Lung microvascular endothelial cell (primary cell): ENCODE measurements at regions not wholly inside any gene's neighbourhood (a gene's known extent, or its start where the extent isn't known, plus 50 kb on each side); places are given as distances from the start of the nearest gene placed in this dataset.
"Not testable (repeated sequence)": the region's sequence is repeated elsewhere in the genome, so short reads cannot be mapped to it uniquely, and the experiment has no call there.

Source experiments
- DNase-seq, 2 donors: peaks; one replicate each; pipeline versions ENCODE4 v3.0.0 to v3.0.0-alpha.2; 2010; ENCODE audit warnings: low read depth in 2 of 2

DNA sequence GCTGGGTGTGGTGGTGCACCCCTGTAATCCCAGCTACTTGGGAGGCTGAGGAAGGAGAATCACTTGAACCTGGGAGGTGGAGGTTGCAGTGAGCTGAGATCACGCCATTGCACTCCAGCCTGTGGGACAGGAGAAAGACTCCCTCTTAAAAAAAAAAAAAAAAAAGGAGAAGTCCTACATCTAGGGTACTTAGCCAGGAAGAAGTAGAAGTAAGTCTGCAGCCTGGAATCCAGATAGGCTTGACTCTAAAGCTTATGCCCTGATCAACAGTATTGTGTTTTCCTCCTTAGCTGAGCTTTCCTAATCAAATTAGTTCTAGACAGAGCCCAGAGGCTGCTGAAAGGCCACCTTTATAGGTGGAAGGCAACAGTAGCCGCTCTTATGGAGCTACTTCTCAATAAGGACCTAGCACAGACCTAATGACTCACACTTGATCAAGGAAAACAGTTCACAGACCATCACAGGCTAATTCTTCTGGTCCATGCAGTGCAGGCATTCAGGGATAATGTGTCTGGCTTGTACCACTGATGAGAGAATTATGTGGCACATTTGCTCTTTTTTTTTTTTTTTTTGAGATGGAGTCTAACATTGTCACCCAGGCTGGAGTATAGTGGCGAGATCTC lies 105.5 kb upstream of the KLF4 start:
- DNase-seq: no peak

DNA sequence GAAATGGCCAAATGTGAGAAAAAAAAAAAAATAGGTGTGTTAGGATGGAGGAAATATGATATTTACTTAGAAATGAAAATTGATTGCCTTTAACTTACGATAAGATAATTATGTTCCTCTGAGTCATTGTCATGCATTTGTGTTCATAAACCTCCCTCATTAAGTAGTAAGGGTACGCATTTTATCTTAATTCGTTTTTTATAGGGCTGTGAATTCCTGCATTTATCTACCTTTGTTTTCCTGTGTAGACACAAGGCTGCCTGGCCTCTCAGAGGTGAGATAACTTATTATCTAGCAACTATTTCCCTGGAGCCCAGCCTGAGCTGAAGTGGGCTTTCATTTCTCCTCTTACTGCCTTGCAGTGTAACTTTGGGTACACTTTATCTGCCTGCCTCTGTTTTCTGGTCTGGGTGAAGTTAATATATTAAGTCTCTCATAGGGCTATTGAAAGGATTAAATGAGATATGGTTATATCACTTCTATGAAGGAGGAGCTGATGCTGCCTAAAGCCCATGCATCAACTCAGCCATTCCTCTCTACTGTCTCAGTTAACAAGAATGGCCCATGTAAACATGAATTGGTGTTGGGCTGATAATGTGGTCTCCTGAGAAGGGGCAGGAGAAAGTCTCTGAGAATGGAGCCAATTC lies 103.8 kb upstream of the KLF4 start:
- no peak for DNase-seq

DNA sequence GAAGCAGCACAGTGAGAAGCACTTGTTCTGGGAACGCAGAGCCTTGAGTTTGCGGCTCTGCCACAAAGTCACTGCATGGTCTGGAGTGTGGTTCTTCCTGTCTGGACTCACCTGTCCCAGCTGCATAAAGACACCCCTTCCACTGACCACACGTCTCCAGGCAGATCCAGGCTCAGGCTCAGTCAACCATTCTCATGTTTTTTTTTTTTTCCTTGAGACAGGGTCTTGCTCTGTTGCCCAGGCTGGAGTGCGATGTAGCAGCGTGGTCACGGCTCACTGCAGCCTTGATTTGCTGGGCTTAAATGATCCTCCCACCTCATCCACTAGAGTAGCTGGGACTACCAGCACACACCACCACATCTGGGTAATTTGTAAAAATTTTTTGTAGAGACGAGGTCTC lies 102.9 kb upstream of the KLF4 start:
- DNase-seq: no peak

DNA sequence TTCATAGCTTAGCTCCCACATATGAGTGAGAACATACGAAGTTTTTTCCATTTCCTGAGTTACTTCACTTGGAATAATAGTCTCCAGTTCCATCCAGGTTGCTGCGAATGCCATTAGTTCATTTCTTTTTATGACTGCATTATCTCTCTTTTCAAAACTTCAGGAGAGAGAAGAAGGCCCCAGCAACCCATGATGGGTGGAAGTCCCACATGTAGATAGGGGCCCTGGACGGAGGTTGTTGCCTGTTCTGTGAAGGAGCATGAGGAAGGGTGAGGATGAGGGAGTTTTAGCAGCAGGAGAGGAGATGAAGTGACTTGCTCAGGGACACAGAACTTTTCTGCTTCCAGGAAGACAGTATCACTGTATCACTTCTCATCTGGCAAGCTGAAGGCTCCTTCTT lies 102.2 kb upstream of the KLF4 start:
- DNase-seq: no peak

DNA sequence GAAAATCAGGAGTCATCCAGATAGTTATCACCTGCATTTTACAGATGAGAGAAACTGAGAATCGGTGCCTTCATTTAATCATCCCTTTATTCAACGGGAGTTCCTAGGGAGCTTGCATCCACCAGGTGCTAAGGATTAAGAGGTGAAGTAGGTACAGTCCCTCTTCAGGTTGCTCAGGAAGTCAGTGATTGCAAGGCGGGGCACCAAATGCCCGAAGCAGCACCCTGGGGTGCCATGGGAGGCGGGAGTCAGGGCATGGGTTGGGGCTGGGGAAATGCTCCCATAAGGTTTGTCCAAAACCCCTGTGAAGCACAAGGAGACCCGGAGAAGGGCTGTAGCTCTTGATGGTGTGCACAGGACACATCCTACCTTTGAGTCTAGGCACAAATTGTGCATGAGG lies 98.8 kb upstream of the KLF4 start:
- DNase-seq: no peak

DNA sequence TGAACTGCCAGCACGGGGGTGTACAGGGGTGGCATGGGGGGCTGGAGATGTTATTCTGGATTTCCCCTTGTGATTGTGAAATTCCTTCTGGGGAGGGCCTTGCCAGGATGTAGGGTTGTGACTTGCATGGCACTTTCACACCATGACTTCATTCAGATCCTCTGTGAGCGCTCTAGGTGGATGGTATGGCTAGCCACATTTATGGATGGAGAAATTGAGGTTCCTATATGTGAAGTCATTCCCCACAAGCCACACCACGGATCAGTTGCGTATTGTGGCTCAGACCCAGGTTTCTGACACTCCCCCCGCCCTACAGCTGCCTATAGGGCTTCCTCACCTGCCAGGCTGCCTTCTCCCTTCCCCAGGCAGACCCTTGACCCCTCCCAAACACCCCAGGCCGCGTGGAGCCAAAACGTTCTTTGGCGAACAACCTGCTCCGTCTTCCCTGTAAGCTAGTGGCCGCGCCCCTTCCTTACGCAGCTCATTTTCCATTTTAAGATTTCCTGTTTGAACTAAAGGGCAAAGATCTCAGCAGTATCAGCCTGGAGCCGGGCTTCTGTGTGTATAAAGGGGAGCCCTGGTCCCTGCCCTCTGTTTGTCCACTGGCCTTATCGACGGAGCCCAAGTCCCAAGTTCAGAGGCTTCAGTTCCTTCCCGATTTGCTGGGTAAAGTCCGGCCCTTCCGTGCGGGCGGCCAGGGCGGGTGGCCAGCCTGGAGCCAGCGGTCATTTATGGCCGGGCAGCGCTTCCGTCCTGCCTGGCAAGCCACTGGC lies 97.8 kb upstream of the KLF4 start:
- peak; percentile 46 to 53 for DNase-seq

DNA sequence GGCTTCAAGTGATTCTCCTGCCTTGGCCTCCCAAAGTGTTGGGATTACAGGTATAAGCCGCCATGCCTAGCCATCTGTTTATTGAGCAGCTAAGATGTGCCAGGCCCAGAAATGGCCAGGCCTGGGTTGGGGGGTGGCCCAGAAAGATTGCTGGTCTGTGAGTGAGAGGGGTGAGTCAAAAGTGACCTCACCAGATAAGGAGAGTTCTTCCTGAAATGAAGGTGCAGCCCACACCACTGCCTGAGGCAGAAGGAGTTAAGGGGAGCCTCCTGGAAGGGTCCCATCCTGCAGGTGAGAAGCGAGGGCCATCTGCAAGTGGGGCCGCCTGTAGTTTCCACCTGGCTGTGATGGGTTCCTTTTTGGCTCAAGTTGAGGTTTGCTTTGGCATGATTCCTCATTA lies 96.9 kb upstream of the KLF4 start:
- DNase-seq: no peak

DNA sequence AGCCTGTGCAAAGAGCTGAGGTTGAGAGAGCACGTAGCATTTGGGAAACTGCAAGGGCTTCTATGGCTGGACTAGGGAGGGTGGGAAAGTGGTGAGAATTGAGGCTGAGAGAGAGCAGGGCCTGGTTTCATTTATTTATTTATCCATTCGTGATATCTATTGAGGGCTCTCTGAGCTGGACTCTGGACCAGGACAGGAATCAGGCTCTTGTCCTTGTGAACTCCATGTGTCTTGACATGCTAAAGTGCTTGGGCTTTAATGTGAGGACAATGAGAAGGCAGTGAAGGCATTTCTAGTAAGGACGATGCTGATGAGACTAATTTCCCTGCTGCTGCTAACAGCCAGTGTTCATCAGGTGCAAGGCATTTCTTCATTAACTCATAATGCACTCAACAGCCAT lies 95.9 kb upstream of the KLF4 start:
- DNase-seq: no peak

DNA sequence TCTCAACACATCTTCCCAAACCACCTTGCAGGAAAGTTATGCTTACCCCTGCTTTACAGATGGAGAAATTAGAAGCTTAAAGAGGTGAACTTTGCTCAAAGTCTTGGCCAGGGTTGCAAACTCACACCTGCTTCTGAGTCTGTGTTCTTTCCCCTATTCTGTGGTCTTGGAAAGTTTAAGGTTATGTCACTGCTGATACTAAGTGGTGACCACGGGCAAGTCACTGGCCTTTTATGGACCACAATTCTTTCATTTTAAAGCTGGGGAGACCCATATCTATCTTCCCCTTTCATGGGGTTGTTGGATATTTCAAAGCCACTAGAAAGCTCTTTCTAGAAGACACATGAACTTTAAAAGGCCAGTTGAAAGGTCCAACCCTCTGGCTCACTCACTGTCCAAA lies 95.4 kb upstream of the KLF4 start:
- no peak for DNase-seq

DNA sequence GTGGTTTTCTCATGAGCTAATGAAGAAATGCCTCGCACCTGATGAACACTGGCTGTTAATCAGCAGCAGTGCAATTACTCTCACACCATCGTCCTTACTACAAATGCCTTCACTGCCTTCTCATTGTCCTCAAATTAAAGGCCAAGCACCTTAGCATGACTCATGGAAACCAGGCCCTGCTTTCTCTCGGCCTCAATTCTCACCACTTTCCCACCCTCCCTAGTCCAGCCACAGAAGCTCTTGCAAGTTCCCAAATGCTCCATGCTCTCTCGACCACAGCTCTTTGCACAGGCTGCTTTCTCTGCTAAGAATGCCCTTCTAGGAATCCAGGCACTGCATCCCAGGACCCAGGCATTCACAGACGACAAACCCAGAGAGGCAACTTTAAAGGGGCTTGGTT lies 94.6 kb upstream of the KLF4 start:
- no peak for DNase-seq

DNA sequence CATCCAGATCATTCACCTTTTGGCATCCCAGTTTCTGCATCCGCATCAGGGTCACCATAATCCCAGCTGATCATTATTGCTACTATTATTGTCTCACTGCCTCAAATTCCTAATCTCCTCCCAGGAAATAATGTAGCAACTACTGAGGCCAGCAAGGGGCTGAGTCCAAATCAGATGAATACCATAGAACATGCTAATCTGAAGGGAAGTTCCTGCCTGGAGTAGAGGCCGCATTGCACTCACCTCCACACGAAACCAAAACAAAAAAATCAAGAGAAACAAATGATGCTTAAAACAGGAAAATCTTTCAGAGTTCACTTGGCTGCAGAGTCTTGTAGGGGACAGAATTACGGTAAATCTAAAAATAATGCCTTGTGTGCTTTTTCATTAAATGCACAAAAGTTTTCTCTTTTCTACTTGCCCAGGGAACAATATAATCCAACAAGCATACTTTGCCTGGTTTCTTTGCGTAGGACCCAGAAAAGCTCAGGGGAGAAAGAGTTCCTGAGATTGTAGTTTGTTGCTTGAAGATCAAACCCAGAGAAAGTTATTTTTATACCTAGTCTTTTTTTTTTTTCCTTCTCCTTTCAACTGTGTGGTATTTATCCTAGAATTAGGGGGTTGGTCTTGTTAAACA lies 87.7 kb upstream of the KLF4 start:
- no peak for DNase-seq

DNA sequence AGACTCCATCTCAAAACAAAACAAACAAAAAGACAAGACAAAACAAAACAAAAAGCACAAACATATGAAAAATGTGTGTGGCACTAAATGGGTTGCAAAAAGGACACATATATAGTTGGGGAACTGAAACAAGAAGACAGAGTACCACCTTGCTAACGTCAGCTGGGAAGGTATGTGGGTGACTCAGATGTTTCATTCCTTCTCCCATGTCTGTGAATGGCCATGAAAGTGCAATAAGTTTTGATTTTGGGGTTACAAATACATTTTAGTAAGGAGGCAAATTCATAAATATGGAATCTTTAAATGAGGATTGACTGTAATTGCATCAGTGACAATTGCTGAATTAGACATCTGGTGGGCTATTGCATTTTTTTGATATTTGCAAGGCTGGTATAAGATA lies 81.6 kb upstream of the KLF4 start:
- DNase-seq: no peak

DNA sequence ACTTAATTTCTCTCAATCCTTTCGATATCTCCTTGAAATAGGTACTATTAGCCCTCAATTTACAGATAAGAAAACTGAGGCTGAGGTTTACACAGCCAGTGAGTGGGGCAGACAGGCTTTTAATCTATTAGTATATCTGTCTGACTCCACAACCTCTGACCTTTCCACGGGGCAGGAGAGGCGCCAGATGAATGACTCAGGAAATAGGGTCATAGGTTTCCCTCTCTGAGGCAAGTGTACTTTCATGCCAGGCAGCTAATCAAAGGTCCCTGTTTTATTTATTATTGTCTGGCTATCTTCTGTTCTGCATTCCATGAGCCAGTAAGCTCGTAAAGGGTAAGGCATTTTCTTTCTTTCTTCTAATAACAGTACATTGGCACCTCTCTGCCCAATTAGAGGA lies 79.6 kb upstream of the KLF4 start:
- peak in 1 of 2 donors; percentile 16 for DNase-seq

DNA sequence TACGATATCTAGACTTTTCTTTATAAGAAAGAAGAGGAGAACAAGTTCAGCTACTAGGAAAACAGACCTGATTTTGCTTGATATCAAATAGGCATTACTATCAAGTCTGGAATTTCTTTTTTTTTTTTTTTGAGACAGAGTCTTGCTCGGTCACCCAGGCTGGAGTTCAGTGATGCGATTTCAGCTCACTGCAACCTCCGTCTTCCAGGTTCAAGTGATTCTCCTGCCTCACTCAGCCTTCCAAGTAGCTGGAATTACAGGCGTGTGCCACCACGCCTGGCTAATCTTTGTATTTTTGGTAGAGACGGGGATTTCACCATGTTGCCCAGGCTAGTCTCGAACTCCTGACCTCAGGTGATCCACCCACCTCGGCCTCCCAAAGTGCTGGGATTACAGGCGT lies 78.8 kb upstream of the KLF4 start:
- not testable (repeated sequence) for DNase-seq

DNA sequence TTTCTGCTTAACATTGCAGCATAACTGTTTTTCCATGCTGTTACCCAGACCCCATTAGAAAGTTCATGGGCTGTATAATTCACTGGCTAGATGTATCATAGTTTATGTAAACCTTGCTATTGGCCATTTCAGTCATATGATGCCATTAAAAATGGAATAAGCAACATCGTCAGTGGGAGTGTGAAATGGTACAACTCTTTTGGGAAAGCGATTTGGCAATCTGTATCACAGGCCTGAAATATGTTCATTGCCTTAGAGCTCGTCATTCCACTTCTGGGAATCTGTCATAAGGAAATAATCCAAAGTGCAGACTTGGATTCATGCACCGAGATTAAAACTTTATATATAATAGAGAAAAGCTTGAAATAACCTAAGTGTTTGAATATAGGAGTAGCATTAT lies 77.9 kb upstream of the KLF4 start:
- no peak for DNase-seq

DNA sequence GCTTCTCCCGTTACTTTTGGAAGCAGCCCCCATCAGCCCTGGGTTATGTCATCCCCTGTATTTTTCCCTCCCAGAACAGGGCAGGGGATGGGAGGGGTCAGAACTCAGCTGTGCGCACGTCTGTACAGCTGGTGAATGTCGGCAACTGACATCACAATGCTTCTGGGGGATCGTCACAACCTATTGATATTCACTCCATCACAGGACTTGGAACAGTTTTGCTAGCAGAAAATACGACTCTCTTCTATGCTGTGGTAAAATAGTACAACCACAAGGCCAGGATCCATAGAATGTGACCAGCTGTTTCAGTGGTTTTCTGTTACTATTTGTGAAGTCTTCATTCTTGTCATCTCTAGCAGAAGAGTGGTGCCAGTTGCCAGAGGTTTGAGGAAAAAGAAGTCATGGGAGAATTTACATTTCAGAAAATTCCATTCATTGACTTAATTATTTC lies 77.1 kb upstream of the KLF4 start:
- DNase-seq: no peak

DNA sequence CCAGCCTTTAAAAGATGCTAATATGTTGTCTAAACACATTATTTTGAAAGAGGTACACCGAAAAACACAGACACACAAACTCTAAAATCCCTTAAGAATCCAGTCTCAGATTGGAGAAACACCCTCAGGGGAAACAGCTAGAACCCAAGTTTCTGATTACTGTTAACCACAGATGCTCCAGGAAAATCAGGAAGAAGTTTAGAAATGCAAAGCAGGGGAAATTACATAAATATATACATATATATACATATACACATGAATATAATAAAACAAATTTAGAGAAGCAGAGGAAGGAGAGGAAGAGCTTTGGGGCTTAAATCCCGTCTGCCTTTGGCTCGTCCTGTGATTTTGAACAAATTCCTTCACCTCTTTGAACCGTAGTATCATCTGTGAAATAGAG lies 73.2 kb upstream of the KLF4 start:
- DNase-seq: no peak

DNA sequence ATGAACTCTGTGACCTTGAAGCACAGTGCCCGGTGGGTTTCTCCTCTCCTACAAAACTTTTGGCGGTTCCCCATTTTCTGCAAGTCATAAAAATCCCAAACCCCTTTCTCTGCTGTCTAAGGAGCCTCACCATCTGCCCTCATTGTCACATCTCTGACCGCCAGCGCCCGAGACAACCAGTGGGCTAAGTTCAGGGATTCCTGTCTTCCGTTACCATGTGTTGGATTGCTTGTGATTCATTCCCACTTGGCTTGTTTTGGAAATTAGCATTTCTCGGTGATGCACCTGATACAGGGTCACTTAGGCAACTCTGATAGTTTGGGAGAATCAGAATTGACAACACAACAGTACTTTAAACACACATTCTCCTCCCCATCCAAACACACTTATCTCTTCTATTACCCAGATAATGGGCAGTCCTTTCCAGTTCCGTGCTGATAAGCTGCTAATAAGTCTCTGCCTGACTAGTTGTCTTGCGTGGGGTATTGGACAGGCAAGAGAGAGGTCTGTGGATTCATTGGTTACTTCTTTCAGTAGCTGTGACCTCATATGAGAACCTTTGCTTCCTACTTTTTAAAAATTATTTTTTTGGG lies 70.0 kb upstream of the KLF4 start:
- DNase-seq: no peak

DNA sequence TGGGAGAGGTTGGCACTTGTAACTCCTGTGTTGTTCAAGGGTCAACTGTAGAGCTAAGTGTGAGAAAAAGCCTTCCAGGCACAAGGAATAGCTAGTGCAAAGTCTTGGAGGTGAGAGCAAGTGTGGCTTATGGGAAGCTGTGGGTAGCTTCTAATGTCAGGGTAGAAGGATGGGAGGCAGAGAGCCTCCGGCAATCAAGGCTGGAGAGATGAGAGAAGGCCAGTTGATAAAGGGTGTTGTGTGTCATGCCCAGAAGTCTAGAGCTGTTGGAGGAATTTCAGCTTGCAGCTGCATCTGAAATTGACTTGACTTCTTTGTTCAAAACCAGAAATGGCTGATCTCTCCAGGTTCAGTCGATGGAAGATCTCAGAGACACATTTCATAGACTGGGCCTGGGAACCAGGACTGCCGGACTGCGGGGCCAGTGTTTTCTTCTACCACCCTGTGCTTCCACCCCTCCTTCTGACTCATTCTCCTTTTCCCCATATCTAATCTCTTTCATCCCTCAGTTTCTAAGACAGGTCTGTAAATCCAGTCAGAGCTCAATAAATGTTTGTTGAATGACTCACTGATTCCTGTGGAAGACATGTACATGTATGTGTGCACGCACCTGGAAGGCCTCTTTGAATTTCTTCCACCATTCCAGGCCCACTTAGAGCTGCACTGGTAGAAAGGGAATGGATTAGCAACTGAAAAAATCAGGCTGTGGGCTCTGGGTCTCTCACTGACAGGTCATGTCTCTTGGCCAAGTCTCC lies 67.8 kb upstream of the KLF4 start:
- DNase-seq: no peak

DNA sequence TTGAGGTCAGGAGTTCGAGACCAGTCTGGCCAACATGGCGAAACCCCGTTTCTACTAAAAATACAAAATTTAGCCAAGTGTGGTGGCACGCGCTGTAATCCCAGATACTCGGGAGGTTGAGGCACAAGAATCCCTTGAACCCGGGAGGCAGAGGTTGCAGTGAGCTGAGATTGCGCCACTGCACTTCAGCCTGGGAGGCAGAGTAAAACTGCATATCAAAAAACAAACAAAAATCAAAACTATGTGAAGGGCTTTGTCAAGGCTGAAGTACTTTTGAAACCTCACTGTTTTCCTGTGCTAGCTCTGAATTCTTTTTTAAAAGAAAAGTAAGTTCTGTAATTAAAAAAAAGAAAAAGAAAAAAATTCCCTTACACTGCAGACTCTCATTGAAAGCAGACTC lies 65.1 kb upstream of the KLF4 start:
- no peak for DNase-seq
